ENCODE measurements at regions not wholly inside any gene's neighbourhood (a gene's known extent, or its start where the extent isn't known, plus 50 kb on each side); places are given as distances from the start of the nearest gene placed in this dataset.
A peak's percentile ranks its signal among the peaks of the same experiment; 100 is the strongest.

- Histone ChIP-seq H3K4me2 (ENCODE audit: low read depth, low read length) (no peak overlapping the region), H3K4me1 (ENCODE audit: control insufficient read depth, insufficient read depth, low read length) (peaks cover 11% of the 10 kb centered on the region), H2AK9ac (replicated peaks; ENCODE audit: low read depth, low read length, poor library complexity) (no peak overlapping the region), H2BK5ac (ENCODE audit: low read depth, low read length, poor library complexity, severe bottlenecking) (no peak overlapping the region), H3K4me3 (ENCODE audit: insufficient read depth, low read depth, low read length) (no peak overlapping the region), H3K56ac (ENCODE audit: extremely low read depth, insufficient read depth, low read length) (no peak overlapping the region), H4K91ac (ENCODE audit: insufficient read depth, low read depth, low read length) (peak overlapping the region; percentile 24; the same call in 1 of the 2 replicates), H2AFZ (replicated peaks; ENCODE audit: low read length, poor library complexity) (peak overlapping the region; percentile 38), H2AK5ac (ENCODE audit: low read depth, low read length) (0 out of 2 replicates have a peak overlapping the region, but pooled peaks have one; percentile 23), H3K14ac (replicated peaks; ENCODE audit: low read depth, low read length) (peak overlapping the region; percentile 43; the same call in 1 of the 2 replicates), H4K20me1 (ENCODE audit: insufficient read depth, low read length) (no peaks in the 10 kb centered on the region), H3K79me1 (ENCODE audit: low read depth in 1 of 2, low read length in 2 of 2) (no peaks in the 10 kb centered on the region; a peak in 1 of 4 replicates), H4K8ac (ENCODE audit: low read depth in 2 of 2, low read length in 2 of 2) (peak overlapping the region in 1 of 2 experiments; percentile 17; a peak in 1 of 4 replicates), H3K4ac (ENCODE audit: low read depth, low read length) (peak overlapping the region; percentile 41), H3K9ac (ENCODE audit: low read depth, low read length) (peak overlapping the region; percentile 27; the same call in 1 of the 2 replicates), H2BK20ac (ENCODE audit: low read depth, low read length) (peak overlapping the region; percentile 53; the same call in 1 of the 2 replicates), H3K27ac (ENCODE audit: insufficient read depth, low read length) (peak overlapping the region; percentile 18; the same call in 1 of the 2 replicates), H3K9me3 (ENCODE audit: control insufficient read depth, insufficient read depth, low read length) (no peaks in the 10 kb centered on the region), H3K27me3 (ENCODE audit: control insufficient read depth, insufficient read depth, low read length) (no peaks in the 10 kb centered on the region), H2BK120ac (ENCODE audit: low read depth, low read length) (peak overlapping the region; percentile 44), H2BK15ac (ENCODE audit: low read depth, low read length) (peak overlapping the region; percentile 34; the same call in 1 of the 3 replicates), H3K9me1 (ENCODE audit: insufficient read depth, low read length) (peaks cover 10% of the 10 kb centered on the region; the same call in 1 of the 2 replicates), H3K36me3 (ENCODE audit: control insufficient read depth, insufficient read depth, low read length) (no peaks in the 10 kb centered on the region), H4K5ac (ENCODE audit: low read depth, low read length) (peak overlapping the region; percentile 52), H3K18ac (ENCODE audit: low read depth, low read length) (peak overlapping the region; percentile 13; the same call in 1 of the 2 replicates), H3K23ac (ENCODE audit: low read depth, low read length) (no peak overlapping the region)
- CTCF ChIA-PET, result interaction anchor here (1.2 kb wide), 1 partner anchor 35 kb away, joined by 3 read pairs; no protein-coding TSS in a partner anchor
- TF ChIP-seq RCOR1 (IDR thresholded peaks at IDR 0.05; ENCODE audit: insufficient replicate concordance, low read length) (no peak), CEBPB (IDR thresholded peaks at IDR 0.05; ENCODE audit: low read depth, low read length) (no peak), RFX5 (IDR thresholded peaks at IDR 0.05; ENCODE audit: low read depth, low read length) (no peak), POLR2A (IDR thresholded peaks at IDR 0.05; ENCODE audit: low read depth, low read length) (no peak), NFE2L2 (IDR thresholded peaks at IDR 0.05; ENCODE audit: low read depth, low read length) (no peak)
- POLR2A ChIA-PET (ENCODE audit: unreplicated experiment), result interaction anchor here (0.6 kb wide), 2 partner anchors 72 to 93 kb away, joined by 3 read pairs; no protein-coding TSS in a partner anchor
- dilution Hi-C loops (cut with HindIII; ENCODE audit: low sequenced_read_pairs, unreplicated experiment), result no loop called here
- in situ Hi-C loops (cut with MboI; ENCODE audit: low sequenced_read_pairs), result loop anchor here (10.0 kb wide), 1 partner anchor 254 kb away; no protein-coding TSS in a partner anchor
- DNase-seq, result no peak
- ATAC-seq (ENCODE audit: low read depth), result no peak
- intact Hi-C loops (cut with micrococcal nuclease), result no loop called here
- no TSS peak for BruUV-seq (replicated peaks)
- 79% methylated on average over 2 of the region's 3 CpGs; no CpG with 5 or more reads in 1 of the 2 experiments for WGBS, 2 experiments (ENCODE audit: extremely low coverage in 2 of 2, insufficient read length in 1 of 2)
These were observed 53.8 kb upstream of the AMPD3 start for GRCh38 chr11:10401256-10401655.

All from IMR-90 (cell line).